ENCODE measurements at regions not wholly inside any gene's neighbourhood (a gene's known extent, or its start where the extent isn't known, plus 50 kb on each side); places are given as distances from the start of the nearest gene placed in this dataset.

GRCh38 chr14:100664231-100664630, 62.5 kb upstream of the DLK1 start:
- Mint-ChIP-seq H3K27ac (no peak overlapping the region), H3K4me3 (no peak overlapping the region), H3K36me3 (no peaks in the 10 kb centered on the region), H3K4me1 (peaks cover 5 to 7% of the 10 kb centered on the region in 2 donors), H3K27me3 (ENCODE audit: low read depth in 3 of 3) (peaks cover 6 to 11% (median 7%) of the 10 kb centered on the region in 3 donors), H3K9me3 (peaks cover 0 to 1% (median 0%) of the 10 kb centered on the region in 6 donors)
- DNase-seq = no peak

- peaks cover 5 to 7% of the 10 kb centered on the region in 2 donors for H3K4me1 Mint-ChIP-seq
- peaks cover 8 to 13% (median 10%) of the 10 kb centered on the region in 3 donors for H3K27me3 Mint-ChIP-seq (ENCODE audit: low read depth in 3 of 3)
- H3K4me3 Mint-ChIP-seq = no peak overlapping the region
- no peaks in the 10 kb centered on the region for H3K36me3 Mint-ChIP-seq
- no peak for DNase-seq
- H3K27ac Mint-ChIP-seq = no peak overlapping the region
- H3K9me3 Mint-ChIP-seq = peaks cover 0 to 1% (median 0%) of the 10 kb centered on the region in 6 donors
These were observed 61.7 kb upstream of the DLK1 start for GRCh38 chr14:100664841-100665510.

GRCh38 chr14:100665511-100666032, 61.1 kb upstream of the DLK1 start:
- Mint-ChIP-seq H3K4me3 (no peak overlapping the region), H3K27ac (no peak overlapping the region), H3K4me1 (peaks cover 5 to 7% of the 10 kb centered on the region in 2 donors), H3K9me3 (peaks cover 0 to 1% (median 0%) of the 10 kb centered on the region in 6 donors), H3K27me3 (ENCODE audit: low read depth in 3 of 3) (peaks cover 8 to 13% (median 13%) of the 10 kb centered on the region in 3 donors), H3K36me3 (no peaks in the 10 kb centered on the region)
- DNase-seq = no peak

GRCh38 chr14:100666403-100666802, 60.3 kb upstream of the DLK1 start:
- DNase-seq = no peak
- H3K4me3 Mint-ChIP-seq = no peak overlapping the region
- peaks cover 8 to 18% (median 11%) of the 10 kb centered on the region in 3 donors for H3K27me3 Mint-ChIP-seq (ENCODE audit: low read depth in 3 of 3)
- H3K36me3 Mint-ChIP-seq = no peaks in the 10 kb centered on the region
- H3K27ac Mint-ChIP-seq = no peak overlapping the region
- H3K9me3 Mint-ChIP-seq = peaks cover 0 to 1% (median 0%) of the 10 kb centered on the region in 6 donors
- peaks cover 5 to 7% of the 10 kb centered on the region in 2 donors for H3K4me1 Mint-ChIP-seq

GRCh38 chr14:100666851-100667250, 59.8 kb upstream of the DLK1 start:
- DNase-seq = no peak
- Mint-ChIP-seq H3K27ac (no peak overlapping the region), H3K27me3 (ENCODE audit: low read depth in 3 of 3) (peaks cover 8 to 18% (median 13%) of the 10 kb centered on the region in 3 donors), H3K4me3 (no peak overlapping the region), H3K9me3 (peaks cover 0 to 1% (median 0%) of the 10 kb centered on the region in 6 donors), H3K36me3 (no peaks in the 10 kb centered on the region), H3K4me1 (peaks cover 5 to 7% of the 10 kb centered on the region in 2 donors)

- Mint-ChIP-seq H3K36me3 (no peaks in the 10 kb centered on the region), H3K4me1 (peaks cover 5 to 7% of the 10 kb centered on the region in 2 donors), H3K4me3 (no peak overlapping the region), H3K9me3 (peaks cover 0 to 1% (median 0%) of the 10 kb centered on the region in 6 donors), H3K27ac (no peak overlapping the region), H3K27me3 (ENCODE audit: low read depth in 3 of 3) (peaks cover 8 to 18% (median 14%) of the 10 kb centered on the region in 3 donors)
- no peak for DNase-seq
These were observed 59.0 kb upstream of the DLK1 start for GRCh38 chr14:100667656-100668055.

- H3K9me3 Mint-ChIP-seq = peaks cover 0 to 1% (median 0%) of the 10 kb centered on the region in 6 donors
- H3K4me3 Mint-ChIP-seq = no peak overlapping the region
- H3K36me3 Mint-ChIP-seq = no peaks in the 10 kb centered on the region
- H3K4me1 Mint-ChIP-seq = peaks cover 0 to under 1% of the 10 kb centered on the region in 2 donors
- peaks cover 6 to 18% (median 13%) of the 10 kb centered on the region in 3 donors for H3K27me3 Mint-ChIP-seq (ENCODE audit: low read depth in 3 of 3)
- H3K27ac Mint-ChIP-seq = no peak overlapping the region
- no peak for DNase-seq
These were observed 58.3 kb upstream of the DLK1 start for GRCh38 chr14:100668352-100668751.

- Mint-ChIP-seq H3K4me3 (no peak overlapping the region), H3K27ac (no peak overlapping the region), H3K27me3 (ENCODE audit: low read depth in 3 of 3) (peaks cover 4 to 18% (median 11%) of the 10 kb centered on the region in 3 donors), H3K36me3 (no peaks in the 10 kb centered on the region), H3K4me1 (peaks cover 0 to 3% of the 10 kb centered on the region in 2 donors), H3K9me3 (peaks cover 0 to 1% (median 0%) of the 10 kb centered on the region in 6 donors)
- no peak for DNase-seq
These were observed 57.7 kb upstream of the DLK1 start for GRCh38 chr14:100669011-100669412.

GRCh38 chr14:100669468-100669867, 57.2 kb upstream of the DLK1 start:
- Mint-ChIP-seq H3K4me1 (peaks cover 0 to 3% of the 10 kb centered on the region in 2 donors), H3K36me3 (no peaks in the 10 kb centered on the region), H3K9me3 (no peaks in the 10 kb centered on the region), H3K4me3 (no peak overlapping the region), H3K27ac (no peak overlapping the region), H3K27me3 (ENCODE audit: low read depth in 3 of 3) (peaks cover 4 to 20% (median 12%) of the 10 kb centered on the region in 3 donors)
- DNase-seq = no peak

GRCh38 chr14:100670017-100670752, 56.5 kb upstream of the DLK1 start:
- Mint-ChIP-seq H3K27me3 (ENCODE audit: low read depth in 3 of 3) (peaks cover 8 to 21% (median 12%) of the 10 kb centered on the region in 3 donors), H3K4me3 (no peak overlapping the region), H3K9me3 (no peaks in the 10 kb centered on the region), H3K36me3 (no peaks in the 10 kb centered on the region), H3K27ac (no peak overlapping the region), H3K4me1 (peaks cover 0 to 3% of the 10 kb centered on the region in 2 donors)
- DNase-seq = no peak

GRCh38 chr14:100670753-100671049, 56.0 kb upstream of the DLK1 start:
- H3K9me3 Mint-ChIP-seq = no peaks in the 10 kb centered on the region
- DNase-seq = no peak
- H3K36me3 Mint-ChIP-seq = no peaks in the 10 kb centered on the region
- H3K4me1 Mint-ChIP-seq = peaks cover 0 to 3% of the 10 kb centered on the region in 2 donors
- H3K4me3 Mint-ChIP-seq = no peak overlapping the region
- H3K27me3 Mint-ChIP-seq (ENCODE audit: low read depth in 3 of 3) = peaks cover 8 to 20% (median 12%) of the 10 kb centered on the region in 3 donors
- H3K27ac Mint-ChIP-seq = no peak overlapping the region

GRCh38 chr14:100671386-100671901, 55.2 kb upstream of the DLK1 start:
- peaks cover 8 to 14% (median 13%) of the 10 kb centered on the region in 3 donors for H3K27me3 Mint-ChIP-seq (ENCODE audit: low read depth in 3 of 3)
- no peaks in the 10 kb centered on the region for H3K36me3 Mint-ChIP-seq
- no peaks in the 10 kb centered on the region for H3K9me3 Mint-ChIP-seq
- peaks cover 0 to 3% of the 10 kb centered on the region in 2 donors for H3K4me1 Mint-ChIP-seq
- no peak for DNase-seq
- no peak overlapping the region for H3K27ac Mint-ChIP-seq
- H3K4me3 Mint-ChIP-seq = no peak overlapping the region

GRCh38 chr14:100671906-100672305, 54.8 kb upstream of the DLK1 start:
- peaks cover 0 to 3% of the 10 kb centered on the region in 2 donors for H3K4me1 Mint-ChIP-seq
- H3K27ac Mint-ChIP-seq = no peak overlapping the region
- H3K36me3 Mint-ChIP-seq = no peaks in the 10 kb centered on the region
- H3K9me3 Mint-ChIP-seq = no peaks in the 10 kb centered on the region
- H3K4me3 Mint-ChIP-seq = no peak overlapping the region
- no peak for DNase-seq
- H3K27me3 Mint-ChIP-seq (ENCODE audit: low read depth in 3 of 3) = peaks cover 8 to 14% (median 13%) of the 10 kb centered on the region in 3 donors

All from immature natural killer cell (primary cell).